ENCODE measurements at regions not wholly inside any gene's neighbourhood (a gene's known extent, or its start where the extent isn't known, plus 50 kb on each side); places are given as distances from the start of the nearest gene placed in this dataset.

- Histone ChIP-seq H3K79me2 (ENCODE audit: insufficient read depth, low read length) (no peaks in the 10 kb centered on the region), H3K27me3 (ENCODE audit: insufficient read depth, low read length) (no peaks in the 10 kb centered on the region), H3K9ac (ENCODE audit: low read length) (no peak overlapping the region), H3K9me2 (ENCODE audit: insufficient read depth) (no peaks in the 10 kb centered on the region), H3K4me1 (ENCODE audit: control insufficient read depth in 1 of 2, insufficient read depth in 2 of 2, low read length in 2 of 2) (peaks cover 17 to 29% of the 10 kb centered on the region in 2 experiments; a peak in 3 of 4 replicates), H4K20me1 (ENCODE audit: insufficient read depth) (no peaks in the 10 kb centered on the region), H3K4me2 (ENCODE audit: low read length) (no peak overlapping the region), H3K27ac (ENCODE audit: low read depth, low read length) (no peak overlapping the region), H3K36me3 (ENCODE audit: control insufficient read depth in 1 of 2, insufficient read depth in 2 of 2, low read length in 2 of 2) (no peaks in the 10 kb centered on the region), H3K9me3 (ENCODE audit: control insufficient read depth in 1 of 2, insufficient read depth in 1 of 2, low read depth in 1 of 2, low read length in 2 of 2) (no peaks in the 10 kb centered on the region), H2AFZ (ENCODE audit: low read depth, low read length, poor library complexity, severe bottlenecking) (peak overlapping the region; percentile 16), H3K4me3 (replicated peaks in 1 of 2; ENCODE audit: low read depth in 1 of 2, low read length in 2 of 2) (no peak overlapping the region)
- intact Hi-C loops (cut with micrococcal nuclease), result no loop called here
- ChIA-PET CTCF (no interaction called here), RAD21 (ENCODE audit: low non-redundant PET in 1 of 2, low total read pairs in 2 of 2, uncharacterized antibody in 2 of 2, unreplicated experiment in 2 of 2) (interaction anchor here in 1 of 2 experiments (1.2 kb wide), 1 partner anchor 13 kb away, joined by 3 read pairs; no protein-coding TSS in a partner anchor), POLR2A (no interaction called here)
- DNase-seq (ENCODE audit: low read depth, low spot score) (no peak), ATAC-seq (no peak)
- TF ChIP-seq SRF (IDR thresholded peaks at IDR 0.05; ENCODE audit: low read depth), result no peak
- TF ChIP-seq, protein P1, sequence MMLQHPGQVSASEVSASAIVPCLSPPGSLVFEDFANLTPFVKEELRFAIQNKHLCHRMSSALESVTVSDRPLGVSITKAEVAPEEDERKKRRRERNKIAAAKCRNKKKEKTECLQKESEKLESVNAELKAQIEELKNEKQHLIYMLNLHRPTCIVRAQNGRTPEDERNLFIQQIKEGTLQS (IDR thresholded peaks at IDR 0.05), result no peak
- TF ChIP-seq, protein P2, sequence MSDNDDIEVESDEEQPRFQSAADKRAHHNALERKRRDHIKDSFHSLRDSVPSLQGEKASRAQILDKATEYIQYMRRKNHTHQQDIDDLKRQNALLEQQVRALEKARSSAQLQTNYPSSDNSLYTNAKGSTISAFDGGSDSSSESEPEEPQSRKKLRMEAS (IDR thresholded peaks at IDR 0.05), result no peak
- no peak for TF ChIP-seq ELF1 (IDR thresholded peaks at IDR 0.05; ENCODE audit: borderline replicate concordance, low read depth)
- TF ChIP-seq FOSL1 (IDR thresholded peaks at IDR 0.05; ENCODE audit: low read depth), result no peak
- BruUV-seq (replicated peaks), result no TSS peak
Observed at GRCh38 chr6:113643407-113643770, 213.8 kb upstream of the MARCKS start.

GRCh38 chr6:113644861-113645575 lies 212.1 kb upstream of the MARCKS start:
- Histone ChIP-seq H3K9ac (ENCODE audit: low read length) (no peak overlapping the region), H3K27ac (ENCODE audit: low read depth, low read length) (no peak overlapping the region), H3K4me1 (ENCODE audit: control insufficient read depth in 1 of 2, insufficient read depth in 2 of 2, low read length in 2 of 2) (peaks cover 17 to 29% of the 10 kb centered on the region in 2 experiments; a peak in 3 of 4 replicates), H3K4me2 (ENCODE audit: low read length) (peak overlapping the region; percentile 38), H2AFZ (ENCODE audit: low read depth, low read length, poor library complexity, severe bottlenecking) (peak overlapping the region; percentile 11), H3K79me2 (ENCODE audit: insufficient read depth, low read length) (no peaks in the 10 kb centered on the region), H4K20me1 (ENCODE audit: insufficient read depth) (no peaks in the 10 kb centered on the region), H3K9me2 (ENCODE audit: insufficient read depth) (no peaks in the 10 kb centered on the region), H3K27me3 (ENCODE audit: insufficient read depth, low read length) (no peaks in the 10 kb centered on the region), H3K4me3 (replicated peaks in 1 of 2; ENCODE audit: low read depth in 1 of 2, low read length in 2 of 2) (no peak overlapping the region), H3K36me3 (ENCODE audit: control insufficient read depth in 1 of 2, insufficient read depth in 2 of 2, low read length in 2 of 2) (no peaks in the 10 kb centered on the region), H3K9me3 (ENCODE audit: control insufficient read depth in 1 of 2, insufficient read depth in 1 of 2, low read depth in 1 of 2, low read length in 2 of 2) (no peaks in the 10 kb centered on the region)
- POLR2A ChIA-PET, result no interaction called here
- intact Hi-C loops (cut with micrococcal nuclease), result no loop called here
- peak; percentile 84 for ATAC-seq
- CTCF ChIA-PET, result no interaction called here
- peak; percentile 40 for DNase-seq (ENCODE audit: low read depth, low spot score)
- RAD21 ChIA-PET (ENCODE audit: low non-redundant PET in 1 of 2, low total read pairs in 2 of 2, uncharacterized antibody in 2 of 2, unreplicated experiment in 2 of 2), result no interaction called here
- BruUV-seq (replicated peaks), result no TSS peak
- TF ChIP-seq, protein P1 (IDR thresholded peaks at IDR 0.05), result no peak
- TF ChIP-seq JUND (IDR thresholded peaks at IDR 0.05), result peak; percentile 45
- no peak for TF ChIP-seq EZH2phosphoT487 (IDR thresholded peaks at IDR 0.05; ENCODE audit: borderline replicate concordance)
- no peak for TF ChIP-seq RAD21 (IDR thresholded peaks at IDR 0.05; ENCODE audit: low read depth)
- no peak for TF ChIP-seq SIN3A (IDR thresholded peaks at IDR 0.05; ENCODE audit: low read depth)
- no peak for TF ChIP-seq ZFX (IDR thresholded peaks at IDR 0.05)
- TF ChIP-seq TCF7L2 (IDR thresholded peaks at IDR 0.05; ENCODE audit: borderline replicate concordance, extremely low read depth, insufficient read depth, insufficient read length), result no peak
- TF ChIP-seq, protein P2 (IDR thresholded peaks at IDR 0.05), result no peak
- no peak for TF ChIP-seq POLR2AphosphoS5 (IDR thresholded peaks at IDR 0.05; ENCODE audit: low read depth, low read length)
- TF ChIP-seq SP1 (IDR thresholded peaks at IDR 0.05; ENCODE audit: low read depth), result peak; percentile 49; the same call in 1 of the 2 replicates
- TF ChIP-seq POLR2A (IDR thresholded peaks at IDR 0.05; ENCODE audit: borderline replicate concordance, extremely low read depth, insufficient read depth, insufficient read length), result no peak
- TF ChIP-seq FOSL1 (IDR thresholded peaks at IDR 0.05; ENCODE audit: low read depth), result peak; percentile 34; the same call in 1 of the 2 replicates
- TF ChIP-seq CEBPB (IDR thresholded peaks at IDR 0.05; ENCODE audit: low read depth), result peak; percentile 87
- TF ChIP-seq REST (IDR thresholded peaks at IDR 0.05; ENCODE audit: low read depth), result no peak
- 0 out of 2 replicates have a peak, but pooled peaks have one; percentile 30 for TF ChIP-seq CBX3 (IDR thresholded peaks at IDR 0.05; ENCODE audit: low read depth)
